Gastrocnemius medialis (tissue), 4 donors: ENCODE measurements at regions not wholly inside any gene's neighbourhood (a gene's known extent, or its start where the extent isn't known, plus 50 kb on each side); places are given as distances from the start of the nearest gene placed in this dataset.

Source experiments
- ATAC-seq, 2 donors: fragments of 150-250 bp; one replicate each; pipeline ENCODE4 v1.9.1; 2016
- DNase-seq, 2 donors: peaks; one replicate each; pipeline ENCODE4 v3.0.0-alpha.2; 2019
- H3K27ac ChIP-seq, 4 donors: fragments of 200-600 bp; sonication (generic); 1 replicate in 1 of 4; 2 replicates in 3 of 4; pipeline ENCODE4 v1.5.1; 2016 to 2018; ENCODE audit warnings: mild to moderate bottlenecking in 2 of 4, moderate library complexity in 1 of 4
- H3K27me3 ChIP-seq, 3 donors: fragments of 200-600 bp; sonication (generic) in 2 of 3; 1 replicate in 1 of 3; 2 replicates in 2 of 3; pipeline versions ENCODE4 v1.5.1 to v1.6.0; 2016 to 2019; ENCODE audit warnings: mild to moderate bottlenecking in 1 of 3, moderate library complexity in 1 of 3
- H3K36me3 ChIP-seq, 2 donors: fragments of 200-600 bp; sonication (generic) in 1 of 2; one replicate each; pipeline ENCODE4 v1.5.1; 2017 to 2018
- H3K4me1 ChIP-seq, 2 donors: fragments of 200-600 bp; sonication (generic) in 1 of 2; one replicate each; pipeline ENCODE4 v1.5.1; 2016 to 2017; ENCODE audit warnings: mild to moderate bottlenecking in 2 of 2
- H3K4me3 ChIP-seq, 4 donors: fragments of 200-600 bp; sonication (generic) in 3 of 4; 1 replicate in 1 of 4; 2 replicates in 3 of 4; pipeline ENCODE4 v1.5.1; 2016 to 2019; ENCODE audit warnings: mild to moderate bottlenecking in 2 of 4
- H3K9me3 ChIP-seq, 3 donors: fragments of 200-600 bp; sonication (generic) in 2 of 3; 1 replicate in 1 of 3; 2 replicates in 2 of 3; pipeline ENCODE4 v1.5.1; 2016 to 2019
- CTCF ChIP-seq, 5 experiments: fragments of 450-650 bp in 3 of 5; fragments of 200-600 bp in 2 of 5; sonication (generic) in 2 of 5; IDR thresholded peaks in 4 of 5; conservative IDR thresholded peaks in 1 of 5; 1 replicate in 4 of 5; 2 replicates in 1 of 5; pipeline ENCODE4 v1.5.1; 2016 to 2019; ENCODE audit warnings: antibody characterized with exemption in 5 of 5, mild to moderate bottlenecking in 3 of 5, moderate library complexity in 3 of 5
- POLR2A ChIP-seq, 2 donors: fragments of 450-650 bp; IDR thresholded peaks; one replicate each; pipeline ENCODE4 v1.6.1; 2017; ENCODE audit warnings: antibody characterized with exemption in 2 of 2, mild to moderate bottlenecking in 2 of 2, moderate library complexity in 2 of 2
- in situ Hi-C, 4 donors: fragments of 200-750 bp; cut with MboI; loops; one replicate each; pipeline versions ENCODE4 v1.15.0 to v1.8.0; 2017; ENCODE audit warnings: low sequenced_read_pairs in 4 of 4
- intact Hi-C: fragments of 100-400 bp; cut with DNase I; formaldehyde crosslinking; loops from one replicate; pipeline ENCODE4 v1.15.1; 2023; ENCODE audit warnings: low total_unique reads

- no peaks in the 10 kb centered on the region for H3K4me1 ChIP-seq
- H3K36me3 ChIP-seq: no peaks in the 10 kb centered on the region
- no peak overlapping the region for H3K27ac ChIP-seq
- H3K4me3 ChIP-seq: no peak overlapping the region
- H3K27me3 ChIP-seq: no peaks in the 10 kb centered on the region
- in situ Hi-C loops: no loop called here
- H3K9me3 ChIP-seq: no peaks in the 10 kb centered on the region
- no peak for ATAC-seq
- no peak for DNase-seq
- intact Hi-C loops: no loop called here
- no peak for TF ChIP-seq CTCF (IDR thresholded peaks at IDR 0.05 in 4 of 5, conservative IDR thresholded peaks at IDR 0.05 in 1 of 5)
- no peak for TF ChIP-seq POLR2A (IDR thresholded peaks at IDR 0.05)
These were observed 134.3 kb upstream of the CARMIL1 start for GRCh38 chr6:25144919-25145318.

DNA sequence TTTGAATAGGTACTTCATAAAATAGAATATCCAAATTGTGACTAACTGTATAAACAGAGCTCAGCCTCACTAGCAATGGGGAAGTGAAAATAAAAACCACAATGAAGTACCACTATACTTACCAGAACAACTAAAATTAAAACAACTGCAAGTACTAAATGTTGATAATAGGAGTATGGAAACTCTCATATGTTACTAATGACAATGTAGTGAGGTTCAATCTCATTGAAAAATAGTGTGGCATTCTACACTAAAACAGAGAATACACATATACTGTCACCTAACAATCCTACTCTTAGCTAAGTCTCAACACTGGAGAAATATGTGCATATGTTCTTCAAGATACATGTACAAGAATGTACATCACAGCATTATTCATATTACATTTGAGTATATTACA lies 132.0 kb upstream of the CARMIL1 start:
- H3K4me1 ChIP-seq: no peaks in the 10 kb centered on the region
- H3K9me3 ChIP-seq: no peaks in the 10 kb centered on the region
- DNase-seq (no peak), ATAC-seq (no peak)
- H3K4me3 ChIP-seq: no peak overlapping the region
- no peaks in the 10 kb centered on the region for H3K27me3 ChIP-seq
- no peaks in the 10 kb centered on the region for H3K36me3 ChIP-seq
- no peak overlapping the region for H3K27ac ChIP-seq
- TF ChIP-seq CTCF (IDR thresholded peaks at IDR 0.05 in 4 of 5, conservative IDR thresholded peaks at IDR 0.05 in 1 of 5): no peak
- TF ChIP-seq POLR2A (IDR thresholded peaks at IDR 0.05): no peak
- intact Hi-C loops: no loop called here
- in situ Hi-C loops: no loop called here

- intact Hi-C loops (no loop called here), in situ Hi-C loops (no loop called here)
- TF ChIP-seq CTCF (IDR thresholded peaks at IDR 0.05 in 4 of 5, conservative IDR thresholded peaks at IDR 0.05 in 1 of 5): no peak
- no peak for TF ChIP-seq POLR2A (IDR thresholded peaks at IDR 0.05)
- Histone ChIP-seq H3K36me3 (no peaks in the 10 kb centered on the region), H3K27ac (no peak overlapping the region), H3K27me3 (no peaks in the 10 kb centered on the region), H3K4me1 (no peaks in the 10 kb centered on the region), H3K9me3 (no peaks in the 10 kb centered on the region), H3K4me3 (no peak overlapping the region)
- ATAC-seq (no peak), DNase-seq (no peak)
These were observed 129.1 kb upstream of the CARMIL1 start for GRCh38 chr6:25150031-25150430.

GRCh38 chr6:25150863-25151262 lies 128.3 kb upstream of the CARMIL1 start:
- intact Hi-C loops: no loop called here
- H3K4me1 ChIP-seq: no peaks in the 10 kb centered on the region

More at GRCh38 chr6:25150863-25151262, 128.3 kb upstream of the CARMIL1 start:
- Histone ChIP-seq H3K36me3 (no peaks in the 10 kb centered on the region), H3K27ac (no peak overlapping the region), H3K4me3 (no peak overlapping the region), H3K9me3 (no peaks in the 10 kb centered on the region), H3K27me3 (no peaks in the 10 kb centered on the region)
- in situ Hi-C loops: no loop called here
- ATAC-seq: no peak
- no peak for TF ChIP-seq CTCF (IDR thresholded peaks at IDR 0.05 in 4 of 5, conservative IDR thresholded peaks at IDR 0.05 in 1 of 5)
- TF ChIP-seq POLR2A (IDR thresholded peaks at IDR 0.05): no peak
- DNase-seq: no peak
